ENCODE measurements at regions not wholly inside any gene's neighbourhood (a gene's known extent, or its start where the extent isn't known, plus 50 kb on each side); places are given as distances from the start of the nearest gene placed in this dataset.

DNA sequence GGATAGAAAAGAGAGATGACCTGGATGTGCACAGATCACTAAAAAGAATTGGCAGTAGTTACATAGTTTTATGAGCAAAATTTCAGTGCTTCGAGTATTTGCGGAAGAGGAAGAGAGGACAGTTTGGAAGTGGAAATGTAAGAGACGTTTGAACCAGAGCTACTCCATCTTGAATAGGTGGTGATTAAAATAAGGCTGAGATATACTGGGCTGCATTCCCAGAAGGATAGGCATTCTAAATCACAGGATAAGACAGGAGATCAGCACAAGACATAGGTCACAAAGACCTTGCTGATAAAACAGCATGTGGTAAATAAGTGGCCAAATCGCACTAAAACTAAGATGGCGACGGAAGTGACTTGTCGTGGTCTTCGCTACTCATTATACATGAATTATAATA is 453.3 kb downstream of the COL11A1 start:
- Mint-ChIP-seq H3K4me1 (ENCODE audit: low read depth) (no peaks in the 10 kb centered on the region), H3K36me3 (ENCODE audit: low read depth) (no peaks in the 10 kb centered on the region), H3K27me3 (no peaks in the 10 kb centered on the region), H3K4me3 (no peak overlapping the region), H3K9me3 (no peaks in the 10 kb centered on the region), H3K27ac (no peak overlapping the region)
- intact Hi-C loops (cut with DNase I, micrococcal nuclease), result no loop called here
- H3K9me3 ChIP-seq (ENCODE audit: control insufficient read depth in 1 of 2, insufficient read depth in 1 of 2, low read length in 2 of 2), result peaks cover 0 to 4% of the 10 kb centered on the region in 2 experiments
- H3K27me3 ChIP-seq (ENCODE audit: control insufficient read depth in 1 of 2, insufficient read depth in 2 of 2, low read length in 2 of 2), result no peaks in the 10 kb centered on the region
- no peak overlapping the region for H3K4me3 ChIP-seq (ENCODE audit: low read length)
- TF ChIP-seq CTCF (IDR thresholded peaks at IDR 0.05), result no peak
- CTCF ChIA-PET, result no interaction called here
- no peak for ATAC-seq (ENCODE audit: poor library complexity)
- POLR2A ChIA-PET, result no interaction called here
- H3K27ac ChIP-seq (ENCODE audit: low read depth in 1 of 2, low read length in 2 of 2), result no peak overlapping the region
- H3K36me3 ChIP-seq (ENCODE audit: insufficient read depth, low read length), result no peaks in the 10 kb centered on the region
- DNase-seq, result no peak
- no peaks in the 10 kb centered on the region for H3K4me1 ChIP-seq (ENCODE audit: insufficient read depth, low read length)

DNA sequence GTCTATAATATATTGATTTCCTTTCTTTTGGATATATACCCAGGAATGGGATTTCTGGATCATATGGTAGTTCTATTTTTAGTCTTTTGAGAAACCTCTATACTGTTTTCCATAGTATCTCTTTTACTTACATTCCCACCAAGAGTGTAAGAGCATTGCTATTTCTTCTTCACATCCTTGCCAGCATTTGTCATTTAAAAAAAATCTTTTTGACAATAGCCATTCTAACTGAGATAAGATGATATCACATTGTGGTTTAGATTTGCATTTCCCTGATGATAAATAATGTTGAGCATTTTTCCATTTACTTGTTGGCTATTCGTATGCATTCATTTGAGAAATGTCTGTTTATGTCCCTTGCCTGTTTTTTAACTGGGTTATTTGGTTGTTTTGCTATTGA is 467.4 kb downstream of the COL11A1 start:
- DNase-seq (no peak), ATAC-seq (ENCODE audit: poor library complexity) (no peak)
- H3K4me1 Mint-ChIP-seq (ENCODE audit: low read depth), result no peaks in the 10 kb centered on the region
- H3K27me3 Mint-ChIP-seq, result no peaks in the 10 kb centered on the region
- H3K4me3 Mint-ChIP-seq, result no peak overlapping the region
- ChIA-PET CTCF (no interaction called here), POLR2A (no interaction called here)
- Histone ChIP-seq H3K4me1 (ENCODE audit: insufficient read depth, low read length) (no peaks in the 10 kb centered on the region), H3K27me3 (ENCODE audit: control insufficient read depth in 1 of 2, insufficient read depth in 2 of 2, low read length in 2 of 2) (no peaks in the 10 kb centered on the region), H3K4me3 (ENCODE audit: low read length) (no peak overlapping the region), H3K27ac (ENCODE audit: low read depth in 1 of 2, low read length in 2 of 2) (no peak overlapping the region), H3K9me3 (ENCODE audit: control insufficient read depth in 1 of 2, insufficient read depth in 1 of 2, low read length in 2 of 2) (no peaks in the 10 kb centered on the region), H3K36me3 (ENCODE audit: insufficient read depth, low read length) (no peaks in the 10 kb centered on the region)
- no peak overlapping the region for H3K27ac Mint-ChIP-seq
- H3K9me3 Mint-ChIP-seq, result peaks cover 8% of the 10 kb centered on the region
- TF ChIP-seq CTCF (IDR thresholded peaks at IDR 0.05), result no peak
- intact Hi-C loops (cut with DNase I, micrococcal nuclease), result no loop called here
- no peaks in the 10 kb centered on the region for H3K36me3 Mint-ChIP-seq (ENCODE audit: low read depth)

DNA sequence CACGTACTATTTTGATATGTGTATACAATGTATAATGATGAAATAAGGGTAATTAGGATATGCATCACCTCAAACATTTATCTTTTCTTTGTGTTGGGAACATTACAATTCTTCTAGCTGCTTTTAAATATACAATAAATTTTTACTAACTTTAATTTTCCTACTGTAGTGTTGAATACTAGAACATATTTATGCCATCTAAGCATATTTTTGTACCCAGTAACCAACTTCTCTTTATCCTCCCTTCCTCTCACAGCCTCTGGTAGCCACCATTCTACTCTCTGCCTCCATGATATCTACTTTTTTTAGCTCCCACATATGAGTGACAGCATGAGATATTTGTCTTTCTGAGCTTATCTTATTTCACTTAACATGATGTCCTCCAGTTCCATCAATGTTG is 468.0 kb downstream of the COL11A1 start:
- Mint-ChIP-seq H3K27me3 (no peaks in the 10 kb centered on the region), H3K4me3 (no peak overlapping the region), H3K9me3 (peaks cover 8% of the 10 kb centered on the region), H3K36me3 (ENCODE audit: low read depth) (no peaks in the 10 kb centered on the region), H3K27ac (no peak overlapping the region), H3K4me1 (ENCODE audit: low read depth) (no peaks in the 10 kb centered on the region)
- DNase-seq, result no peak
- no peak for ATAC-seq (ENCODE audit: poor library complexity)
- Histone ChIP-seq H3K9me3 (ENCODE audit: control insufficient read depth in 1 of 2, insufficient read depth in 1 of 2, low read length in 2 of 2) (no peaks in the 10 kb centered on the region), H3K27me3 (ENCODE audit: control insufficient read depth in 1 of 2, insufficient read depth in 2 of 2, low read length in 2 of 2) (no peaks in the 10 kb centered on the region), H3K4me3 (ENCODE audit: low read length) (no peak overlapping the region), H3K27ac (ENCODE audit: low read depth in 1 of 2, low read length in 2 of 2) (no peak overlapping the region), H3K36me3 (ENCODE audit: insufficient read depth, low read length) (no peaks in the 10 kb centered on the region), H3K4me1 (ENCODE audit: insufficient read depth, low read length) (no peaks in the 10 kb centered on the region)
- no peak for TF ChIP-seq CTCF (IDR thresholded peaks at IDR 0.05)
- intact Hi-C loops (cut with DNase I, micrococcal nuclease), result no loop called here
- ChIA-PET POLR2A (no interaction called here), CTCF (no interaction called here)

Measured in CD4-positive, alpha-beta T cell (primary cell).